ENCODE measurements at regions not wholly inside any gene's neighbourhood (a gene's known extent, or its start where the extent isn't known, plus 50 kb on each side); places are given as distances from the start of the nearest gene placed in this dataset.

DNA sequence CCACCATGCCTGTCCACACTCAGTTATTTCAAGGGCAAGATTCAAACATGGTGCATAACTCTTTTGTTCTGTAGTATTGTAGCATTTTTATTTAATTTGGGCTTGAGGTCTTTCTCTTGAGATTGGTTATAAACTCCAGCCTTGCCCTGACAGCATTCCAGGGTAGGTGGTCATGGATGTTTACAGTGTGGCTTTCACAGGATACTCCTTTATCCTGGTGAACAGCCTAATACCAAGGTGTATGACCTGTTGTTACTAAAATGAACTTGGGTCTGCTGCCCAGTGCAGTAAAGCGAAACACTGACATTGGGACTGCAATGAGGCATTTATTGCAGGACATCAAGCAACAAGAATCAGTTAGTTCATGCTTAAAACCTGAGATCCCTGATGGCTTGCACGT lies 434.8 kb downstream of the ANKRD50 start:
- no peaks in the 10 kb centered on the region for H3K4me1 Mint-ChIP-seq (ENCODE audit: low read depth)
- peaks cover 7% of the 10 kb centered on the region for H3K27me3 Mint-ChIP-seq
- H3K27ac Mint-ChIP-seq, result no peak overlapping the region
- H3K9me3 Mint-ChIP-seq (ENCODE audit: low read depth), result no peaks in the 10 kb centered on the region
- H3K4me3 Mint-ChIP-seq, result no peak overlapping the region
- no peaks in the 10 kb centered on the region for H3K36me3 Mint-ChIP-seq

DNA sequence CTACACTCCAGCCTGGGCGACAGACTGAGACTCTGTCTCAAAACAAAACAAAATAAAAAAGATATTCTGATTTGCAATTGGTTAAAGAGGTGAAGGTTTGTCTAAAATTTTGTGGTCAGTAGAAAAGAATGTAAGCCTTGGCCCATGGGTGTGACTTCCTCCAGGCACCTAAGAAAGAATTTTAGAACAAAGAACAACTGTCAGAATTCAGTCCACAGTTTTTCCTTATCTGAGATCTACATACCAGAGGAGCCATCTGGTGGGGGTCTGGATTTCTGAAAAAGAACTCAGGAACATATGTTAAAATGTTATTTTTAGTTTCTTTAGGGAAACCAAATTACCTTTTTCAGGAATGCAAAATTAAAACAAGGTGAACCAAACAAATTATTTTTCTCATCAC lies 434.1 kb downstream of the ANKRD50 start:
- no peak overlapping the region for H3K4me3 Mint-ChIP-seq
- H3K27ac Mint-ChIP-seq, result no peak overlapping the region
- H3K9me3 Mint-ChIP-seq (ENCODE audit: low read depth), result no peaks in the 10 kb centered on the region
- peaks cover 7% of the 10 kb centered on the region for H3K27me3 Mint-ChIP-seq
- no peaks in the 10 kb centered on the region for H3K36me3 Mint-ChIP-seq
- no peaks in the 10 kb centered on the region for H3K4me1 Mint-ChIP-seq (ENCODE audit: low read depth)

DNA sequence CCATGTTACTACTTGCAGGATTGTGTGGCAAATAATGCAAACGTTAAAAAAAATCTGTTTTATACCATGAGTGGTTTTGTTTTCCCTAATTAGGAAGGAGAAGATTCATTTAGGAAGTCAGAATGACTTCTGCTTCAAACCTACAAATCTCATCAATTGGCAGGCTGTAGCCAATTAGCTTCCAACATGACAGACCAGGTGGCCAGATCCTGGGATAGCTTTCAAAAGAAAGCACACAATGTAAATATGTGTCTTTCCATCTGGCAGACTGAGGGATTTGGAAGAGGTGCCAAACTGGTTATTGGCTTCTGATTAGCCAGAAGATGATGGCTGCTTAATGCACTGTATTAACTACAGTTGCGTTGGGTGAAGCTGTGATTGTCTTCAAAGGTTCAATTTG lies 432.8 kb downstream of the ANKRD50 start:
- no peaks in the 10 kb centered on the region for H3K36me3 Mint-ChIP-seq
- H3K27me3 Mint-ChIP-seq, result peaks cover 1% of the 10 kb centered on the region
- H3K9me3 Mint-ChIP-seq (ENCODE audit: low read depth), result no peaks in the 10 kb centered on the region
- no peaks in the 10 kb centered on the region for H3K4me1 Mint-ChIP-seq (ENCODE audit: low read depth)
- H3K27ac Mint-ChIP-seq, result no peak overlapping the region
- no peak overlapping the region for H3K4me3 Mint-ChIP-seq

DNA sequence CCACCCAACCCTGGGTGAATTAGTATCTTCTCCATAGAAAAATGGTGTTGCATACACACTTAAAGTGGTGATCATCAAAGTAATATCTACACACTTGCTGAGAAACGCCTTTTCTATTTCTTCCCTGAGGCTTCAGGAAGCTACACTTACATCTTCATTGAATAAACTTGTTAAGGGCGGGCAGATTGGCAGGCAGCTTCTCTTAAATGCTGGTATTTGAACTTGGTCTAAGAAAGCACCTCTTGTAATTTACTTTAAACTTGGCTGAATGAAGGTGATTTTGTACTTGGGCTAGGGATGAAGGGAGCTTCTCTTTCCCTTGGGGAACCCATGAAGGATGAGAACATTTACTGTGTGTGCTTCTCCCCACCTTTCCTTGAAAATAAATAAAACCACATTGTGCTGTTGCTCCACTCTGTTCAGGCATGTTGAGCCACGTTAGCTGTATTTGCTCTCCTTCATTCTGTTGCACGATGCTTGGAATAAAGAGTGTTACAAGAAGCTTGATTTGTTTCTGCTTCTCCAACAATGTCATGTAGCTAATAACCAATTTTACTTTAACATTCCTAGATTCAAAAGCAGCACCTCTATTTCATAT lies 430.1 kb downstream of the ANKRD50 start:
- H3K36me3 Mint-ChIP-seq, result no peaks in the 10 kb centered on the region
- H3K27ac Mint-ChIP-seq, result no peak overlapping the region
- H3K9me3 Mint-ChIP-seq (ENCODE audit: low read depth), result no peaks in the 10 kb centered on the region
- H3K4me3 Mint-ChIP-seq, result no peak overlapping the region
- no peaks in the 10 kb centered on the region for H3K4me1 Mint-ChIP-seq (ENCODE audit: low read depth)
- peaks cover 1% of the 10 kb centered on the region for H3K27me3 Mint-ChIP-seq

DNA sequence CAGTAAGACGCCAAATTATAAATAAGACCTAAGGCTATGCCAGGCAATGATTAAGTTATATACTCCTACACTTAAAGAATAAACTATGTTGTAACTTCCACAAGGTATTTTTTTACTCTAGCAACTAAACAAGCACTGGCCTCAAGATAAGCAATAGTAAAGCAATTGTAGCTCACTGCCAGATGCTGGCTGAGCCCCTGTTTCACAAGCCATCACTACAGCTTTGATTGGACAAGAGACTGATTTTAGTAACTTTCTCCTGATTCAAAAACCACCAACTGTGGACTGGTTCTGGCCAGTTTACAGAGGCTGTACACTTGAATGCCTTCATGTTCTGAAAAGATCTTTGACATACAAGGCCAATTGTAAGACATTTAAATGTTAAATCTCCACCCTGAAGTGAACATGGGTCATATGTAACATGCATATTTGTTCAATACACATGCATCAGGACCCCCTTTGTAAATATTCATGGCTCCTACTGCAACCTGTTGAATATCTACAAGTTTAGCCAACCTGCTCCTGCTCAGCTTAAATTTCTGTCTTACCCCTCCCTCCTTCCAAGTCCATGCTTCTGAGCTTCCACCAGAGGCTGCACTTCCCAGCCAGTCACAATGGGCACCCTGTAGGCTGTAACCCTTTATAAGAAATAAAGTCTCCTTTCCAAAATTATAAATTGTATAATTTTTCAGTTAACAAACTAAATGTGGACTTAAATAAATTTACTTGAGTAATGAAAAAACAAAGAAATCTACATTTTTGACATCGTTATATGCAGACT lies 423.6 kb downstream of the ANKRD50 start:
- Mint-ChIP-seq H3K4me1 (ENCODE audit: low read depth) (no peaks in the 10 kb centered on the region), H3K9me3 (ENCODE audit: low read depth) (no peaks in the 10 kb centered on the region), H3K36me3 (no peaks in the 10 kb centered on the region), H3K27me3 (peaks cover 1% of the 10 kb centered on the region), H3K27ac (no peak overlapping the region), H3K4me3 (no peak overlapping the region)

DNA sequence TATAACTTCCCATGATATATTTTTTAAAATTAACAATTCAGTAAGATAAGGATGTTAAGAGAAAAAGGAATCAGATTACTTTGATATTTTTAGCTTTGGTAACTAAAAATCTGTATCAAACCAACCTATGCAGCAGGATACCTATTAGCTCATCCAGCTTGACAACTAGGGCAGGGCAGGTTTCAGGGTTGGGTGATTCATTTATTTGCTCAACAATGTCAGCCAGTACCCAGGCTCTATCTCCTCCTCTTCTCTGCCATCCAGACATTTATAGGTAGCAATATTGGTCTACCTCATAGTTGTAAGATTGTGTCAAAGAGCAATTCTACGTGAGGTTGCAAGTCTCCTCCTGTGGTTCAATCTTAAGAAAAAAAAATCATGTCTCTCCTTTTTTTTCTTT lies 421.9 kb downstream of the ANKRD50 start:
- H3K4me1 Mint-ChIP-seq (ENCODE audit: low read depth), result no peaks in the 10 kb centered on the region
- H3K36me3 Mint-ChIP-seq, result no peaks in the 10 kb centered on the region
- peaks cover 1% of the 10 kb centered on the region for H3K27me3 Mint-ChIP-seq
- H3K27ac Mint-ChIP-seq, result no peak overlapping the region
- no peaks in the 10 kb centered on the region for H3K9me3 Mint-ChIP-seq (ENCODE audit: low read depth)
- H3K4me3 Mint-ChIP-seq, result no peak overlapping the region

DNA sequence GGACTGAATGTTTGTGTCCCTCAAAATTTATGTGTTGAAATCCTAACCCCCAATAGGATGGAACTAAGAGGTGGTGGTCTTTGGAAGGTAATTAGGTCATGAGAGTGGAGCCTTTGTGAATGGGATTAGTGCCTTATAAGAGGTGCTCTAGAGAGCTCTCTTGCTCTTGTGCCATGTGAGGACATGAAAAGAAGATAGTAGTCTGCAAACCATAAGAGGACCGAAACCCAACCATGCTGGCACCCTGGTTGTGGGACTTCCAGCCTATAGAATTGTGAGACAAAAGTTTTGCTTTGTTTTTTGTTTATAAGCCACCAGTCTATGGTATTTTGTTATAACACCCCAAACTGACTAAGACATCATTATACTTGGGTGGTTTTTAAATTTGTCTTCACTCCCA lies 417.1 kb downstream of the ANKRD50 start:
- Mint-ChIP-seq H3K4me3 (no peak overlapping the region), H3K9me3 (ENCODE audit: low read depth) (no peaks in the 10 kb centered on the region), H3K36me3 (no peaks in the 10 kb centered on the region), H3K4me1 (ENCODE audit: low read depth) (no peaks in the 10 kb centered on the region), H3K27me3 (peaks cover 1% of the 10 kb centered on the region), H3K27ac (no peak overlapping the region)

DNA sequence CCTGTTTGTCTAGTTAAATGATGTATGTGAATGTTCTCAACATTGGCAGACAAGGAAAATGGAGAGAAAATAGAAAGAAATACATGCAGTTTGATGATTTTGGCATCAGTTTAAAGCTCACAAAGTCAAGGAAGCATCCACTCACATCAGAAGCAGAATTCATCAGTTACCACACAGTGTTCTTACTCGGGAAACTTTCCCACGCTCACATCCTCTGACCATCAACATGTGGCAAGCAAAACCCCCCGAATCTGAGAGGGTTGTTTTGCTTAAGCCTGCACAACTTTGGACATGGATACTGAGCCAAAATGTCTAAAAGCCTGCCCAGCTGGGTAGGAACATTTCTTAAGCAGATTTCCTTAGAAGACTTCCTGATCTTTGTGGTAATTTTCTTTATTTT lies 407.6 kb downstream of the ANKRD50 start:
- Mint-ChIP-seq H3K27me3 (no peaks in the 10 kb centered on the region), H3K4me3 (no peak overlapping the region), H3K36me3 (no peaks in the 10 kb centered on the region), H3K9me3 (ENCODE audit: low read depth) (no peaks in the 10 kb centered on the region), H3K4me1 (ENCODE audit: low read depth) (no peaks in the 10 kb centered on the region), H3K27ac (no peak overlapping the region)

DNA sequence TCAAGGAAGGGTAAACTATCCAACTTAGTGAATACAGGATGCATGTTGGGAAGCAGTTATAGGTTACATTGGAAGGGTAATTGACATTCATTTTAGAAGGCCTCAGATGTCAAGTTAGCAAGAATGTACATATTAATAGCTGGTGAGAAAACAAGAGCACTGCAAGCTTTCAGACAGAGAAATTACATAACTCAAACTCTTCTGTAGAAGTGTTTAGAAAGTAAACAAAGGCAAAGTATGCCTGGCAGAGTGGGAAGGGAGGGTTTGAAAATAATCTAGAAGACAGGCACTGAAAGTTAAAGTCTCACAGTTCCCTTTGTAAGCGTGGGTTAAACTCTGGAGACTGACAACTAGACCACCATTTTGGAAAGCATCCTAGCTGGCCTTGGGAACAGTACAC lies 406.2 kb downstream of the ANKRD50 start:
- no peaks in the 10 kb centered on the region for H3K27me3 Mint-ChIP-seq
- no peak overlapping the region for H3K27ac Mint-ChIP-seq
- H3K36me3 Mint-ChIP-seq, result no peaks in the 10 kb centered on the region
- H3K4me1 Mint-ChIP-seq (ENCODE audit: low read depth), result no peaks in the 10 kb centered on the region
- no peak overlapping the region for H3K4me3 Mint-ChIP-seq
- H3K9me3 Mint-ChIP-seq (ENCODE audit: low read depth), result no peaks in the 10 kb centered on the region

DNA sequence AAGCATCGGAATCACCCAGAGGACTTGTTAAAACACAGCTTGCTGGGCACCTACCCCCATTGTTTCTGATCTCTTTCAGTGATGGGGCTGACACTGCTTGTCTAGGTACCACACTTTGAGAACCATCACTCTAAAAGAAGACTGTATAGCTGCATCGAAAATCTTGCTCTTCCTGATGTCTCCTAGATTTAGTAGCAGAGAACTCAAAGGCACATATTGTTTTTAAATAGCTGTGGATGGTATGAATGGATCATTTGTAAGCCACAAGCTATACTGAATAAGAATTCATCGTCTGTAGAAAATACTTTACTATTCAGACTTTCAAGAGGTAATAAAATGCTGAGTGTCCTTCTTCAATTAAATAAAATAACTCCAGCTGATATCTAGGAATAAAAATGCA lies 405.4 kb downstream of the ANKRD50 start:
- Mint-ChIP-seq H3K4me3 (no peak overlapping the region), H3K36me3 (no peaks in the 10 kb centered on the region), H3K9me3 (ENCODE audit: low read depth) (no peaks in the 10 kb centered on the region), H3K4me1 (ENCODE audit: low read depth) (no peaks in the 10 kb centered on the region), H3K27me3 (no peaks in the 10 kb centered on the region), H3K27ac (no peak overlapping the region)

DNA sequence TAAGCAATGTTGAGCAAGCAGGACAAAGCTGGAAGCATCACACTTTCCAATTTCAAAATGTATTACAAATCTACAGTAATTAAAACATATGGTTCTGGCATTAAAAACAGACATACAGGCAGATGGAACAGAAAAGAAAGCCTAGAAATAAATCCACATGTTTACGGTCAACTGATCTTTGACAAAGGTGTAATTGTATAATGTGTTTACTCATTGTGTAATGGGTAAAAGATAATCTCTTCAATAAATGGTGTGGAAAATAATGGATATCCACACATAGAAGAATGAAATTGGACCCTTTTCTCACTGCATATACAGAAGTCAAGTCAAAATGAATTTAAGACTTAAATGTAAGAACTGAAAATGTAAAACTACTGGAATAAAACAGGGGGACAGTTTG lies 394.2 kb downstream of the ANKRD50 start:
- Mint-ChIP-seq H3K9me3 (ENCODE audit: low read depth) (no peaks in the 10 kb centered on the region), H3K27ac (no peak overlapping the region), H3K36me3 (no peaks in the 10 kb centered on the region), H3K27me3 (no peaks in the 10 kb centered on the region), H3K4me3 (no peak overlapping the region), H3K4me1 (ENCODE audit: low read depth) (no peaks in the 10 kb centered on the region)

DNA sequence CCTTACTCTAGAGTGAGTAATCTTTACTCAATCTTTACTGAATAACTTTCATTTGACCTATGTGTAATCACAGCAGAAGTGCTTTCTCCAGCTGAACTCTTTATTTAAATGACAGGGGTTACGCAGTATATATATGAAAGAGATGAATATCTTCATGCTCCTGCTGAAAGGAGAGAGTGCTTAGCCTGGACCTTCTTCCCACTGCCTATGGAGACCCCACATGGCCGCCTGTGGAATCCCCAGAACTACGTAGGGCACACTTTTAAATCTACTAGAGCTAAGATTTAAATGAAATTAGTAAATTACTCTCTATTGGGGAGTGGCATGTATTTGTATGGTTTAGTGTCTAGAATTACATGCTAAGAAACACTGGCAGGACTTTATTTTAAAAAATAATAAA lies 391.2 kb downstream of the ANKRD50 start:
- H3K9me3 Mint-ChIP-seq (ENCODE audit: low read depth), result no peaks in the 10 kb centered on the region
- H3K4me3 Mint-ChIP-seq, result no peak overlapping the region
- H3K36me3 Mint-ChIP-seq, result no peaks in the 10 kb centered on the region
- no peaks in the 10 kb centered on the region for H3K4me1 Mint-ChIP-seq (ENCODE audit: low read depth)
- H3K27me3 Mint-ChIP-seq, result no peaks in the 10 kb centered on the region
- no peak overlapping the region for H3K27ac Mint-ChIP-seq

DNA sequence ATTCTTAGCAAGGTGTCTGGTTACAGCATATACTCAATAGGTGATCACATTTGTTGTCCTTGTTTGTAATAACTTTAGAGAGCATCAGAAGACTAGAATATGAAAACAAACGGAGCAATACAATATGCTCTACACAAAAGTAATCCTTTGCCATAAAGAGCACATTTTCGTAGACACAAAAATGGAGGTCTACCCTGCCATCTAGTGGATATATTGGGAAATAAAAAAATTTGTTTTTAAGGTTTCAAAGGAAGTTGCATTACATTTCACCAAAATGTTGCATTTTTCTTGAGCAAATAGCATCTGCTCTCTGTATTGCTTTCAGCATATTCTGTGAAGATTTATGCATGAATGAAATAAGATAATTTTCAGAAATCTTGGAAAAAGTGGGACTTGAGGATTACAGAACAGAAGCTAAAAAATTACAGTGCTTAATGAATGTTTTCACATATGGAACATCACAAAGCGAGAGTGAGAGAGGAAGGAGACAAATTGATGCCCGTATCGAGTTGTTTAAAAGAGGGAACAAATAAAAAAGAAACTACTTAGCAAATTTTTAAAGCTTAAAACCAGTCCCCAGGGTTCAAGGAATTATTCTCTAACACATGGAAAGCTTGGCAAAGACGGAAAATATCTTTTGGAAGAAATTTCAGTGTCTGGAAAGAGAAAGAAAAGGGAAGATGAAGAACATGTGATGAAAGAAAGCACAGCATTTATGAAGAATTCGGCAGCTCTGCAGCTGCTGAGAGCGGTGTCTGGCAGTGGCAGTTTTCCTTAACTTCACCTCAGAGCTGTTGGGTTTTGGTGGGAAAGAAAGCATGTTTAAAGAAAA lies 390.1 kb downstream of the ANKRD50 start:
- Mint-ChIP-seq H3K27me3 (no peaks in the 10 kb centered on the region), H3K4me1 (ENCODE audit: low read depth) (no peaks in the 10 kb centered on the region), H3K9me3 (ENCODE audit: low read depth) (no peaks in the 10 kb centered on the region), H3K36me3 (no peaks in the 10 kb centered on the region), H3K4me3 (no peak overlapping the region), H3K27ac (no peak overlapping the region)

DNA sequence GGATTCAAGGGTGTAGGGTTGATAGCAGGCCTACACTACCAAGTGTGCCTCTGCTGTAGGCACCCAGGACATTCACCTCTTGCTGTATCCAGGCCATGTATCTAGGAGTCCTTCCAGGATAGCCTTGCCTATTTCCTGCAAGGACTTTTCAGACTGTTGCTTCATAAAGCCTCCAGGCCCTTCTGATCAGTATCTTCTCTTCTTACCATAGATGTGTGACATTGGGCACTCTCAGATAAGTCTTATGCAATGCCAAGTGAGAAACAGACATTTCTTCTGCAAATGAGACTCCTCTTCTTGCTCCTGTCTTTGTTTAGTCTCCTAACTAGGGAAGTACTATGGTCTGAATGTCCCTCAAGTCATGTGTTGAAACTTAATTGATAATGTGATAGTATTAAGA lies 386.8 kb downstream of the ANKRD50 start:
- no peak overlapping the region for H3K27ac Mint-ChIP-seq
- H3K4me1 Mint-ChIP-seq (ENCODE audit: low read depth), result no peaks in the 10 kb centered on the region
- H3K36me3 Mint-ChIP-seq, result no peaks in the 10 kb centered on the region

DNA sequence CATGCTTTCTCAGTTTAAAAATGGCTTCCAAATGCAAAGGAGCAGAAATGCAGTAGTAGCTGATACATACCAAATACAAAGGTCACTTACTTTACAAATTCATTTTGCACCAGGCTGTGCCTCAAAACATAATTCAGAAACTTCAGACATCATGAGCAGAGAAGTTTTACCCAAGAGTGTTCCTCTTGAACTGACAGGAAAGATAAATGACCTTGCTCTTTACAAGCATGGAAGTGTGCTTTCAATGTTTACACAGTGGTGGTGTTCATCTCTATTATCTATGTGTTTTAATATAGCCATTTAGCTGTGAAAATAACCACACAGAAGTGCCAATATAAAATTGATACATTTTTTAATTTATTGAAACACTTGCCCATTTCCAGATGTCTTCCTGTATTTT lies 383.4 kb downstream of the ANKRD50 start:
- no peaks in the 10 kb centered on the region for H3K36me3 Mint-ChIP-seq
- H3K27me3 Mint-ChIP-seq, result no peaks in the 10 kb centered on the region
- H3K4me1 Mint-ChIP-seq (ENCODE audit: low read depth), result no peaks in the 10 kb centered on the region
- H3K27ac Mint-ChIP-seq, result no peak overlapping the region
- H3K4me3 Mint-ChIP-seq, result no peak overlapping the region
- no peaks in the 10 kb centered on the region for H3K9me3 Mint-ChIP-seq (ENCODE audit: low read depth)

More for the DNA sequence above, 386.8 kb downstream of the ANKRD50 start:
- H3K27me3 Mint-ChIP-seq, result no peaks in the 10 kb centered on the region
- H3K9me3 Mint-ChIP-seq (ENCODE audit: low read depth), result no peaks in the 10 kb centered on the region
- no peak overlapping the region for H3K4me3 Mint-ChIP-seq

Measured in activated naive CD8-positive, alpha-beta T cell (primary cell).